ENCODE measurements at regions not wholly inside any gene's neighbourhood (a gene's known extent, or its start where the extent isn't known, plus 50 kb on each side); places are given as distances from the start of the nearest gene placed in this dataset.

- no peak for TF ChIP-seq CTCF (IDR thresholded peaks at IDR 0.05; ENCODE audit: low read depth, low read length, missing control alignments)
- H3K4me3 ChIP-seq (ENCODE audit: low read depth, low read length), result no peak overlapping the region
- no peak for DNase-seq (ENCODE audit: low read depth)
Measured at GRCh38 chr6:168725802-168726201, 284.8 kb downstream of the SMOC2 start.

- TF ChIP-seq CTCF (IDR thresholded peaks at IDR 0.05; ENCODE audit: low read depth, low read length, missing control alignments), result no peak
- no peak overlapping the region for H3K4me3 ChIP-seq (ENCODE audit: low read depth, low read length)
Measured at GRCh38 chr6:168724669-168725570, 283.9 kb downstream of the SMOC2 start.

GRCh38 chr6:168724033-168724432 lies 283.0 kb downstream of the SMOC2 start:
- no peak for TF ChIP-seq CTCF (IDR thresholded peaks at IDR 0.05; ENCODE audit: low read depth, low read length, missing control alignments)
- DNase-seq (ENCODE audit: low read depth), result no peak
- H3K4me3 ChIP-seq (ENCODE audit: low read depth, low read length), result no peak overlapping the region

More at GRCh38 chr6:168724669-168725570, 283.9 kb downstream of the SMOC2 start:
- no peak for DNase-seq (ENCODE audit: low read depth)

DNA sequence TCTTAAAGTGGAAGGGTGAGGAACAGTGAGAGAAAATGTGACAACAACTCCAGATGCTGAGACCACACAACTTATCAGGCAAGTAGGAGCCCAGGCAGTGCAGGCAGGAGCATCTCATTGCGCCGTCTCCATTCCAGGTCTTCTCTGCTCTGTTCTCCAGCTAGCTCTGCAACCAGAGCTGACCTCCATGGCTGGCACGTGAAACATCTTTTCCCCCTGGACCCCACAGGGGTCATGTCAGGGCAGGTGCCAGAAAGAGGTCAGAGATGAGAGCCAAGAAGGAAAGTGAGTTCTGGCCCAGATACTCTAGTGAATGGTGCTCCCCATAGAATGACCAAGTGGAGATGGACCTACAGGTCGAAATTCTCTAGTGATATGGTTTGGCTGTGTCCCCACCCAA lies 281.4 kb downstream of the SMOC2 start:
- no peak for TF ChIP-seq CTCF (IDR thresholded peaks at IDR 0.05; ENCODE audit: low read depth, low read length, missing control alignments)
- no peak overlapping the region for H3K4me3 ChIP-seq (ENCODE audit: low read depth, low read length)
- DNase-seq (ENCODE audit: low read depth), result no peak

- no peak overlapping the region for H3K4me3 ChIP-seq (ENCODE audit: low read depth, low read length)
- no peak for DNase-seq (ENCODE audit: low read depth)
- TF ChIP-seq CTCF (IDR thresholded peaks at IDR 0.05; ENCODE audit: low read depth, low read length, missing control alignments), result no peak
Measured at GRCh38 chr6:168721571-168721970, 280.6 kb downstream of the SMOC2 start.

- DNase-seq (ENCODE audit: low read depth), result no peak
- no peak overlapping the region for H3K4me3 ChIP-seq (ENCODE audit: low read depth, low read length)
- TF ChIP-seq CTCF (IDR thresholded peaks at IDR 0.05; ENCODE audit: low read depth, low read length, missing control alignments), result no peak
Measured at GRCh38 chr6:168719901-168720300, 278.9 kb downstream of the SMOC2 start.
